Activated naive CD8-positive, alpha-beta T cell treated with anti-CD3 and anti-CD28 coated beads, Interleukin-2, amount 50 U/mL, for 16 hours (primary cell): ENCODE measurements at regions not wholly inside any gene's neighbourhood (a gene's known extent, or its start where the extent isn't known, plus 50 kb on each side); places are given as distances from the start of the nearest gene placed in this dataset.
"Not testable (repeated sequence)": the region's sequence is repeated elsewhere in the genome, so short reads cannot be mapped to it uniquely, and the experiment has no call there.

Source experiments
- DNase-seq: peaks from one replicate; pipeline ENCODE4 v3.0.0-alpha.2; 2020; ENCODE audit warnings: low read depth, low spot score

- no peak for DNase-seq
Measured at GRCh38 chr1:38758820-38759219, 100.8 kb downstream of the RRAGC start.

- DNase-seq = no peak
Measured at GRCh38 chr1:38746941-38747600, 112.5 kb downstream of the RRAGC start.

GRCh38 chr1:38746402-38746935 lies 113.1 kb downstream of the RRAGC start:
- DNase-seq = no peak

- DNase-seq = no peak
Measured at GRCh38 chr1:38745476-38746401, 113.8 kb downstream of the RRAGC start.

- no peak for DNase-seq
Measured at GRCh38 chr1:38744452-38745350, 114.9 kb downstream of the RRAGC start.

GRCh38 chr1:38743184-38743583 lies 116.4 kb downstream of the RRAGC start:
- DNase-seq = no peak

GRCh38 chr1:38741341-38741740 lies 118.2 kb downstream of the RRAGC start:
- DNase-seq = no peak

- no peak for DNase-seq
Measured at GRCh38 chr1:38740487-38740886, 119.1 kb downstream of the RRAGC start.

GRCh38 chr1:38738207-38738606 lies 121.4 kb downstream of the RRAGC start:
- DNase-seq = no peak

GRCh38 chr1:38736399-38736798 lies 123.2 kb downstream of the RRAGC start:
- no peak for DNase-seq

- no peak for DNase-seq
Measured at GRCh38 chr1:38735651-38736161, 123.9 kb downstream of the RRAGC start.

GRCh38 chr1:38733761-38734160 lies 125.8 kb downstream of the RRAGC start:
- DNase-seq = no peak

- no peak for DNase-seq
Measured at GRCh38 chr1:38730511-38731397, 128.8 kb downstream of the RRAGC start.

GRCh38 chr1:38728585-38728908 lies 131.0 kb downstream of the RRAGC start:
- DNase-seq = no peak

- no peak for DNase-seq
Measured at GRCh38 chr1:38727684-38728584, 131.6 kb downstream of the RRAGC start.

GRCh38 chr1:38725321-38725961 lies 134.1 kb downstream of the RRAGC start:
- not testable (repeated sequence) for DNase-seq

GRCh38 chr1:38724160-38725131 lies 135.1 kb downstream of the RRAGC start:
- DNase-seq = no peak

GRCh38 chr1:38721816-38722215 lies 137.8 kb downstream of the RRAGC start:
- no peak for DNase-seq
